ENCODE measurements at regions not wholly inside any gene's neighbourhood (a gene's known extent, or its start where the extent isn't known, plus 50 kb on each side); places are given as distances from the start of the nearest gene placed in this dataset.
"Not testable (repeated sequence)": the region's sequence is repeated elsewhere in the genome, so short reads cannot be mapped to it uniquely, and the experiment has no call there.

DNA sequence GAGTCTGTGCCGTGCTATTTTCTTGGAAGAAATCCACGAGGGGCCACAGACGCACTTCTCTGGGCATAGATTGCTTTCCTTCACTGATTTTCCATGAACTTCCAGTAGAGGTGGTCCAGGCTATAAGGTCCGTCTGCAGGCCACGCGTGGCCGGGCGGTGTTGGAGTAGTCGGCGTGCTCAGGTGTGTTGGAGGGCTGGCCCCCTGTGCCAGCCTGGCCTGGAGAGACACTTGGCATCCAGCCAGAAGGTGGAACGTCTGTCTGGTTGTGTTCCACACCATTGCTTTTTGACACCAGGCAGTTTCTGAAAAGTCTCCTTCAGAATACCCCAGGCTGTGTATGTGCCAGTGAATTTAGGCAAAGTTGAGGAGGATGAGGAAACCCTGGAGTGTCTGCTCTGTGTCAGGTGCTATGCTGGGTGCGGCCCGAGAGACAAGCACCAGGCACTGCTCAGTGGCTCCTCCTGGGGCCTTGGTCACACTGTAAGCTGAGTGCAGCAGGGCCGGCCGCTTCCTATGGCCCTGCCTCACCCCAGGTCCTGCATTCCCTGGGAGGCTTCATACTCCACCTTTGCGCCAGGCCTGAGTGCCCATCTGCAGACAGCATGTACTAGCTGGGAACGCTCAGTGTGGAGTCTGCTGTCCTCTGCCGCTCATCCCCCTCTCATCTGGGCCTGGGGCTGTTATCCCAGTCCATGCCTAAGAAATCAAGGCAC lies 52.1 kb upstream of the TAMM41 start:
- DNase-seq (ENCODE audit: low read depth, low spot score) = no peak
- H3K27ac ChIP-seq = no peak overlapping the region

DNA sequence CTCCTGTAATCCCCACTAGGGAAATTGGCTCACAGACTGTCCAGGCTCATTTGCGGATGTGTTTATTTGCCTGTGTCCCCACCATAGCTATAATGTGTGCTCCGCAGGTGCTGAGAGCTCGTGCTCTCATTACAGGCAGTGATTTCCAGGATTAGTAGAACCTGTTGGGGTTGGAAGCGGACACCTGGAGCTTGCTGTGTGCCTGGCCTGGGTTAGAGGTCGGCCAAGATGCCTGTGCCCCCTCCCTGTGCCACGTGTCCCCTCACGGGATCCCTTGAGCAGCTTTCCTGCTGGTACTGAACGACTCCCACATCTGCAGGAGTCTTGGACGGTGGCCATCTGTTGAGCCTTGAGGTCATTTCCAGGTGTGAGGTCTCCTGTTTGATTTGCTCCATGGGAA lies 52.7 kb upstream of the TAMM41 start:
- not testable (repeated sequence) for DNase-seq (ENCODE audit: low read depth, low spot score); H3K27ac ChIP-seq

DNA sequence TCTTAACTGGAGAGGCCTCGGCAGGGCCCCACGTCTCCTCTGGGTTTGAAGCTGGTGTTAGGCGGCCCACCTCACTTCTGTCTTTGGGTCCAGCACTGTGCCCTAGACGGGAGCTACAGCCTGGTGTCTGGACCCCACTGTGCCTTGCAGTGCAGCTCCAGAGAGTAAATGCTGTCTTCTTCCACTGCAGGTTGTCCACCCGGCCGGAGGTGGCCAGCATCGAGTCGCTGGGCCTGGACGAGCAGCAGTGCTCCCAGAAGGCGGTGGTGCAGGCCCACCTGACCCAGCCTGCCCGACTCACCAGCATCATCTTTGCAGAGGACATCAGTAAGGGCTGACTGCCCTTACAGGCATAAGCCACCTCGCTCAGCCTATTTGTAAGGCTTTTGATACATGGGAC lies 53.1 kb upstream of the TAMM41 start:
- no peak overlapping the region for H3K27ac ChIP-seq
- DNase-seq (ENCODE audit: low read depth, low spot score) = no peak

DNA sequence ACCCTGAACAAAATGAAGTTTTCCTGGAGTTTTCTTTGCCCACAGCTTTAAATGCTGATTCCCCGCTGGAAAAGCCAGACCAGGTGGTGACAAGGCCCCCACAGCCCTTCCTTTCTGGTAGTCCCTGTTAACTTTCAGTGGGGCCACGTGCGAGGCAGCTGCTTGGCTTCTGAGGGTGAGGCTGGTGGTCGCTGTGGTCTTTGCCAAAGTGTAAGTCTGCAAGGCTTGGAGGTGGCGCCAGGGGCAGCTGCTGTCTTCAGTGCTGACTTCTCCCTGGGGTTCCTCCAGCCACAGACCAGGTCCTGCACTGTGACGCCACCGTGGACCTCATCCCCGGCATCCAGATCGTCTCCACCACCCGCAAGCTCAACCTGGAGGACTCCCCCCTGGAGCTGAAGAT lies 54.1 kb upstream of the TAMM41 start:
- no peak overlapping the region for H3K27ac ChIP-seq
- no peak for DNase-seq (ENCODE audit: low read depth, low spot score)

DNA sequence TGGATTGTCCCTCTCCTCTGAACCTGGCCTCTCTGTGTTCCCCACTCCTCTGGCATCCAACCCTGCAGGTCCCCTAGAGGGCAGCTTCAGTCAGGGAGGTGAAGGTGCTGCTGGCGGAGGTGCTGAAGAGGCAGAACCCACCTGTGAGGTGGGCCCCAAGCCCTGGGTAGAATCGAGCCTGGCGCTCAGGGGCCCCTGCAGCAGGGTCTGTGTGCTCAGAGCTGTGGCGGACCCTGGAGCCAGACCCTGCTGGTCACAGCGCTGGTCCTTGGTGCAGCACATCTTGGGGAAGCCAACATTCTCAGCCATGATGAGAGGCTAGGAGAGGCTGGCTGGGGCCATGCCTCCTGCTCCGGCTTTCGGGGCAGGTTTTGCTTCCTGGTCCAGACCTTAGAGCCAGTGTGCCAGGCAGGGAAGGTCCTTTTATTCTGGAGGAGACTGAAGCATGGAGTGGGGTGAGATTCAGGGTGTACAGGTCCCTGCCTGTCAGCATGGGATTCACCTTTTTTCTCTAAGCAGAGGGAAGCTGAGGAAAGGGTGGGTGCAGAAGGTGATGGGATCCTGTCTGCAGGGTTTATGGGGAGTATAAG lies 54.7 kb upstream of the TAMM41 start:
- no peak overlapping the region for H3K27ac ChIP-seq
- no peak for DNase-seq (ENCODE audit: low read depth, low spot score)

DNA sequence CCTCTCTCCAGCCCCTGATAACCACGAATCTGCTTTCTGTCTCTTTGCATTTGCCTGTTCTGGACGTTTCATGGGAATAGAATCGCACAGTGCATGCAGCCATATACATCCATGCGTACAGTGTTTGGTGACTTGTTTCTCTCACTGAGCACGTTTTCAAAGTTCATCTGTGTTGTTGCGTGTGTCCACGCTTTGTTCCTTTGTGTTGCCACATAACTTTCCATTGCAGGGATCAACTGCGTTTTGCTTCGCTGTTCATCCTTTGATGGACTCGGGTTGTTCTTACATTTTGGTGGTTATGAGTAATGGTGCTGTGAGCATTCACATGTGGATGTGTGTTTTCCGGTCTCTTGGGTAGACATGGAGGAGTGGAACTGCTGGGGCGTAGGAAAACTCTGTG lies 56.4 kb upstream of the TAMM41 start:
- DNase-seq (ENCODE audit: low read depth, low spot score) = no peak

DNA sequence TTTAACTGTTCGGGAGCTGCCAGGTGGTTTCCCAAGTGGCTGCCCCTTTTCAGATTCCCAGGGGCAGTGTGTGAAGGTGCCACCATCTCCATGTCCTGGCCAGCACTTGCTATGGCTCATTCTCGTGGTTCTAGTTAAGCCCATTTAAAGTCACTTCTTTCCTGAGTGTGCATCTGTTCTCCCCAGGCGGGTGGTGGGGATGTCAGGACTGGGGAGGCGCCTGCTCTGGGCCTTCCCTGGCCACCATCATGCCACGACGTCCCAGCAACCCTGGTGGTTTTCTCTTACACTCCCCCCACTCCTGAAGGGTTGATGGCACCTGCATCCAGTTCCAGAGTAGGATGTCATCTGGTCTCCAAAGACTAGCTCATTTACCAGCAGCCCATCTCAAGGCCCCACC lies 56.8 kb upstream of the TAMM41 start:
- H3K27ac ChIP-seq = no peak overlapping the region
- DNase-seq (ENCODE audit: low read depth, low spot score) = no peak

More for the DNA sequence above, 56.4 kb upstream of the TAMM41 start:
- H3K27ac ChIP-seq = no peak overlapping the region

DNA sequence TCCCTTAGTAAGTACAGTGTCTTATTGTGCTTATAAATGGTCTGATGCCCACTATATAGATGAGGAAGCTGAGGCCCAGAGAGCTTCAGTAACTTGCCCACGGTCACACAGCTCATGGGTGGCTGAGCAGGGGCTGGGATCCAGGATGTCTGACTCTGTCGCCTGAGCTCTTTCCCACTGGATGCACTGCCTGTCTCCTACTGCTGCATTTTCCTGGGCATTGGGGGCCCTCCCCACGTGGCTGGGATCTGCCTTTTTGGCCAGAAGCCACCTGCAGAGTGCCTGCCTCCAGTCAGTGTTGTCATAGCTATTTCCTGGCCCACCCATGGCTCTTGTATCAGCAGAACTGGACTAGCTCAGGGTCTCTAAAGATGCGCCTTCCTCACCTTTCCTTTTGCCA lies 57.5 kb upstream of the TAMM41 start:
- DNase-seq (ENCODE audit: low read depth, low spot score) = no peak
- no peak overlapping the region for H3K27ac ChIP-seq

DNA sequence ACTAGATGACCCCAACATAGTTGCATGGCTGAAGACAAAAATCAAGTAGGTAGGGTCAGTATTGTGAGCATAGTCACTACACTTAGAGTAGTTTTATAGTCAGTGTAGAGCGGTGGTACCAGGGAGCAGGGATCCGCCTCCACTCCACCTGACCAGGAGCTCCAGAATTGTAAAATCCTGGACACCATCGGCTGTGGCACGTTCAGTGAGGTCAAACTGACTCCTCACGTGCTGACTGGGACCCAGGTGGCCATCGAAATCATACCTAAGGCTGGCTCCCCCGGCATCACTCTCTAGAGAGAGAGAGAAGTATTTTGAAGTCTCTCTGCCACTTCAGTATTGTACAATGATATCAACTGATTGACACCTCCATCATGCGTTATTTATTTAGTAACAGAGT lies 59.7 kb upstream of the TAMM41 start:
- DNase-seq (ENCODE audit: low read depth, low spot score) = no peak
- H3K27ac ChIP-seq = no peak overlapping the region

DNA sequence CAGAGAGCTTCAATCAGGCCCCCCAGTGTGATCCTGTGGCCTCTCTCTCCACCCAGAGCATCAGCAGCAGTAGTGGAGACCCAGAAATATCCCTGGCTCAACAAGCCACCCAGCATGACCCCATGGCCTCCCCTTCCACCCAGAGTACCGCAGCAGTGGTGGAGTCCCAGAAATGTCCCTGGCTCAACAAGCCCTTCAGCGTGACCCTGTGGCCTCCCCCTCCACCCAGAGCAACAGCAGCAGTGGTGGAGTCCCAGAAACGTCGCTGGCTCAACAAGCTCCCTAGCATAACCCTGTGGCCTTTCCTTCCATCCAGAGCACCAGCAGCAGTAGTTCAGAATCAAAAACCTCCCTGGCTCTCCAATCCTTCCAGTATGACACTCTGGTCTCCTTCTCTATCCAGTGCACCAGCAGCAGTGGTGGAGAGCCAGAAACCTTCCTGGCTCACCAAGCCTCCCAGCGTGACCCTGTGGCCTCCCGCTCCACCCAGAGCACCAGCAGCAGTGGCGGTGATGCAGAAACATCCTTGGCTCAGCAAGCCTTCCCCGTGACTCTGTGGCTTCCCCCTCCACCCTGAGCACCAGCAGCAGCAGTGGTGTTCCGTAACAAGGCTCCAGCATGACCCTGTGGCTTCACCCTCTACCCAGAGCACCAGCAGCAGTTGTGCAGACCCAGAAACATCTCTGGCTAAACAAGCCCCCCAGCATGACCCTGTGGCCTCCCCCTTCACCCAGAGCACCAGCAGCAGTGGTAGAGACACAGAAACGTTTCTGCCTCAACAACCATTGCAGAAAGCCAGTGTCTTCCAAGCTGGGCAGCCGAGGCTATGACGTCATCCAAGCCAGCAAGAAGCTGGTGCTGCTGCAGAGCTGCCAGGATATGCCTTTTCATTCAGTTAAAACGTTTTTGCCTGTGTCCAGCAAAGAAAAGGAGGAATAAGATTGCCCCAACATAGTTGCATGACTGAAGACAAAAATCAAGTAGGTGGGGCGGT lies 61.3 kb upstream of the TAMM41 start:
- DNase-seq (ENCODE audit: low read depth, low spot score) = no peak
- no peak overlapping the region for H3K27ac ChIP-seq

DNA sequence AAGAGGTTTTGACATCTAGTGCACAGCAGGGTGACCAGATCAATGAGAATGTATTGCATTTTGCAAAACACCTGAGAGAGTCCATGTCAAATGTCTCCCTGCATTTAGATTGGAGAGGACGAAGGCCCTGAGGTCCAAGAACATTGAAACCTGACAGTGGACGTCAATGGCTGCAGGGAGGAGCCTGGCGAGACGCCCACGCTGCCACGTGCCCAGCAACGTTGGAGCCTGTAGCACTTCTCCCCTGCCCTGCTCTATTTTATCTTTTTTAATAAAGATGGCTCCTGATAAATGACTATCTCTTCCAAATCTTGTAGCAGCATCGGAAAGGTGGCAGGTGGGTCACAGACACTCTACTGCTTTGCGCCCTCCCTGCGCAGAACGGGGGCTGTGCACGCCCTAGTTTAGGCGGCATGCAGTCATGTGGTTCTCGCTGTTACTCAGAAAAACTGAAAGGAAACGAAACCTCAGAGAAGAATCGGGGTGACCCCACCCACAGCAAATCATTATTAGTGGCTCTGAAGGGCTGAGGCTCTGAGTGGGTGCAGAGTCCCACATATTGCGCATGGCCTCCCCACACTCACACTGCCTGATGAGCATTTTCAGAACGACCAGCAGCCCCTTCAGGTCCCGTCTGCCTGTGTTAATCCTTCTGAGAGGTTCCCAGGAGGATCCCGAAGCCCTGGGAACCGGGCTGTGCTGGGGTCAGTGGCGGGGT lies 62.5 kb upstream of the TAMM41 start:
- H3K27ac ChIP-seq = no peak overlapping the region
- no peak for DNase-seq (ENCODE audit: low read depth, low spot score)

DNA sequence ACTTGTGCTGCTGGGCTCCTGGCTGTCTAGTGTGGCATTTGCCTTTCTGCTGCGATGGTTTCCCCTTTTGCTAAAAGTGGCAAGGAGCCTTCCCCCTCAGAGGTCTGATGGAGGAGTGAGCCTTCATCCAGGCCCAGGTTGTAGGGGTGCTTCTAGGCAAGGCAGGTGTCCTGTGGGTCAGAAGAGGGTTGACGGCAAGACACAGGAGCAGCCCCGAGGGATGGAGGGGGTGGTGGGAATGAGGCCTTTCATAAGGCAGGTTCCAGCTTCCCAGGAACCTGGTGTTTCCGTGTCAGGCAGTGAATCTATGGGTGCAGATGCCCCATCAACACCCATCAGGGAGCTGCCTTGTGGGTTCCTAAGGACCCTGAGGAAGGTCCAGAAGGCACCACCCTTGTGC lies 63.0 kb upstream of the TAMM41 start:
- no peak for DNase-seq (ENCODE audit: low read depth, low spot score)
- no peak overlapping the region for H3K27ac ChIP-seq

DNA sequence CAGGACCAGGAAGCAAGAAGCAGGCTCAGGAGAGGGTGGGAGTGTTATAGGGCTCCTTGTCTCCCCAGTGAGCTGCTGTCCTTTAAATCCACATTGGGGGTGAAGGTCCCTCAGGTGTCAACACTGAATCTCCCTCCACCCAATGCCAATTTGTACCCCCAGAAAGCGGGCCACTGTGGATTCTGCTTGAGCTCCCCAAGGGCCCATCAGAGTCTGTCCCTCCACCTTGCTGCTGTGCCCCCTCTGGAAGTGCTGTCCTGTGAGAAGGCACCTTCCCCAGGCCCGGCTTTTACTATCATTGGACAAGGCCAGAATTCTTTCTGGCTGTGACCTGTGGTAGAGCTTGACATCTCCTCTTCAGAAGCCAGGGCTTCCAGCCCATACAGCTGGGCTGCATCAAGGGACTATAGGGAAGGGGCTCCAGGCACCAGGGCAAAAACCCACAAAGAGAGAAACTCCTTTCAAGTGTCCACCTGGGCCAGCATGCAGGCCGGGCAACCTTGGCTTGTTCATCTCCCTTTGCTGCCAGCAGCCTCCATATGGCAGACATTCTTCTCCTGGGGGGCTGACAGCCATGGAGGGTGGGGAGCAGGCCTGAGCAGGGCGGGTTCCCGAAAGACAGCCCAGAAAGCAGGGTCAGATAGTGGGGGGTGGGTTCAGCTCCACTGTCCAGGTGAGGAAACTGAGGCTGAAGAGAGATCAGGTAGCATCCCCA lies 63.7 kb upstream of the TAMM41 start:
- not testable (repeated sequence) for H3K27ac ChIP-seq; DNase-seq (ENCODE audit: low read depth, low spot score)

DNA sequence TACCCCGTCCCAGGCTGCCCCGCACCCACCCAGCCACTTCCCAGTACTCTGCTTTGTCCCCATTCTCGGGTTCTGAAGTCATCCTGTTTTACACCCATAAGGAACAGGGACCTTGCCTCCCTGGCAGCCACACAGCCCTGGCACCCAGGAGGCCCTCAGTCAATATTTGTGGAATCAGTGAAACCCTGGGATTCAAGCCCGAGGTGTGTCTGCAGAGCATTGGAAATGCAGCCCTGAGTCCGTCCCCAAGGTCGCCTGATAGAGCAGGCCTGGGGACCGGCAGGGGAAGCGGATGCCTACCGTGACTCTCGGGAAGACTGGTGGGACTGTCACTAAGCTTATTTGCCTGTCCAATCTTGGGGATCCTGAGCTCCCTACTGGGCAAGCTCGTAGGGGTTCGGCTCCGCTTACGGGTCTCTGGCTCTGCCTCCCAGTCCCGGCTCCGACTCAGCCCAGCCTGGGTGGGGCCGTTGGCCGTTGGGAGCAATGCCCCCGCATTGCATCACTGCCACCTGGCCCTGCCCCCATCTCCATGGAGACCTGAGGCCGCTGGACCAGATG lies 64.4 kb upstream of the TAMM41 start:
- H3K27ac ChIP-seq = no peak overlapping the region
- no peak for DNase-seq (ENCODE audit: low read depth, low spot score)

DNA sequence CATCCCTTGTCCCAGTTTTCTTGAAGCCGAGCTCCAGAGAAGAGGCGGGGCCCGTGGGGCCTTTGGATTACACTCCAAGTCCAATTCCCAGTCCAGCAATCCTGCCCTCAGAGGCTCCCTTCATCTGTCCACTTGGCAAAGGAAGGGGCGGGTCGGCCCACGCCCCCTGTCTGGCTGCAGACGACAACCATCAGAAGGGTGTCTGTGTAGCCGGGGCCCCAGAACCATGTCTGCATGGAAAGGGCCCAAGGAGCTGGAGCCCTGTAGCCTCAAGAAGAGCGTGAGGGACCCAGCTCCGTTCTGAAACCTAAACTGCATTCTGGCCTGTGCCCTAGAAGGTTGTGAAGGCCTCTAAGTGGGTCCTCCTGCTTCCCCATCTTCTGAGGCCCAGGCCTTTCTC lies 65.2 kb upstream of the TAMM41 start:
- not testable (repeated sequence) for DNase-seq (ENCODE audit: low read depth, low spot score); H3K27ac ChIP-seq

DNA sequence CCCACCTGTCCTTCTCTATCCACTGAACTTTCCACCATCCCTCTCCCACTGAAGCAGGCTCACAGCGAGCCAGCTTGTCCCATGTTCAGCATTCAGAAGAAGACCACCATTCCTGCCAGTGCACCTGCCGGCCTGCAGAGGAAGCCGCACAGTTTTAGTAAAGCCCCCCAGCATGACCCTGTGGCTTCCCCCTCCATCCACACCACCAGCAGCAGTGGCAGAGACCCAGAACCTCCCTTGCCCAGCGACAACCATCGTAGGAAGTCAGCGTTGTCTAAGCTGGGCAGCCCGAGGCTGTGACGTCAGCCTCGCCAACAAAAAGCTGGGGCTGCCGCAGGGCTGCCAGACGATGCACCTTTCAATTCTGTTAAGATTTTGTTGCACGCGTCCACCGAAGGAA lies 66.6 kb upstream of the TAMM41 start:
- no peak for DNase-seq (ENCODE audit: low read depth, low spot score)
- H3K27ac ChIP-seq = no peak overlapping the region

DNA sequence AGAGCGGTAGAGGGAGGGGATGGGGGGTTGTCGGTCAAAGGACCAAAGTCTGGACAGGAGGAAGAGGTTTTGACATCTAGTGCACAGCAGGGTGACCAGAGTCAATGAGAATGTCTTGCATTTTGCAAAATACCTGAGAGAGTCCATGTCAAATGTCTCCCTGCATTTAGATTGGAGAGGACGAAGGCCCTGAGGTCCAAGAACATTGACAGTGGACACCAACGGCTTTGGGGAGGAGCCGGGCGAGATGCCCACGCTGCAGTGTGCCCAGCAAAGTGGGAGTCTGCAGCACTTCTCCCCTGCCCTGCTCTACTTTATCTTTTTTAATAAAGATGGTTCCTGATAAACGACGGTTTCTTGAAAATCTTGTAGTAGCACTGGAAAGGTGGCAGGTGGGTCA lies 67.4 kb upstream of the TAMM41 start:
- no peak for DNase-seq (ENCODE audit: low read depth, low spot score)
- no peak overlapping the region for H3K27ac ChIP-seq

DNA sequence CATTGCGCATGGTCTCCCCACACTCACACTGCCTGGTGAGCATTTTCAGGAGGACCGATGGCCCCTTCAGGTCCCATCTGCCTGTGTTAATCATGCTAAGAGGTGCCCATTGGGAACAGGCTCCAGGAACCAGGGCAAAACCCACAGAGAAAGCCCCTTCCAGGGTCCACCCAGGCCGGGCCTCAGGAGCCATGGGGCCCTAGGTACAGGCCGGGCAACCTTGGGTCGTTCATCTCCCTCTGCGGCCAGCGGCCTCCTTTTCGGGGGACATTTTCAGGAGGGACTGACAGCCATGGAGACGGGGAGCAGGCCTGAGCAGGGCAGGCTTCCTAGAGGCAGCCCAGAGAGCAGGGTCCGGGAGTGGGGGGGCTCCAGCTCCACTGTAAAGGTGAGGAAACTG lies 68.0 kb upstream of the TAMM41 start:
- no peak for DNase-seq (ENCODE audit: low read depth, low spot score)
- H3K27ac ChIP-seq = no peak overlapping the region

DNA sequence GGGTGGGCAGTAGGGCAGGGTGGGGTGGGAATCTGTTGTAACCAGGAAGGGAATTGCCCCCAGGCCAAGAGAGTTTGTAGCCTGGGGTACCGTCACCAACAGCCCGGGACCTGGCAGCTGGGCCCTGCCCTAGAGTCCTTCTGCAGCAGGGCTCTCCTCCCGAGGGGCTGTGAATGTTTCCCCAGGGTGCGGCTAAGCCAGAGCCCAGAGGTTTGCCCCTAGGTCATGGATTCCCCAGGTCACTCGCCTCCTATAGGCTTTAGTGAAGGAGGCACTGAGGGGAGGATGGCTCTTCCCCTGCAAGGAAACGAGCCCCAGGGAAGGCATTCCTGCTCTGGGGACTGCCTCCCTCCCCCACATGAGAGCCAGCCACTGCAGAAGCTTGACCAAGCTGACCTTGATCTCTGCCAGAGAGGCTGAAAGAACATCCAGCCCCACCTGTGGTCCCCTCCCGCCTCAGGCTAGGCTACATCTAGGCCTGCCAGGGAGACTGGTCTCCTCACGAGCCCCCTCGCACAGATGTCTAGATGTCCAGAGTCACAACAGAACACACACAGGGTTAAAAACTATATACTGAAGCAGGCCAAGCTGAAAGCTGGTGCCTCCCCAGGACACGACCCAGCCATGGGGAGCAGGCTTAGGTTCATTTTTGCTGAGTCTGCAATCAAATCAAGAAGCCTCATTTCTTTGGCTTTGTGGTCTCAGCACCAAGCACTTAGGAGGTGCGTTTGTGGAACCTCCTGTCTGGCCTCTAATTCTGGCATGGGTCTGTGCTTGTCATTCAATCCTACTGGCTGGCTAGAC lies 69.1 kb upstream of the TAMM41 start:
- H3K27ac ChIP-seq = no peak overlapping the region
- DNase-seq (ENCODE audit: low read depth, low spot score) = no peak

Data from epithelial cell of prostate (primary cell).